ENCODE measurements at regions not wholly inside any gene's neighbourhood (a gene's known extent, or its start where the extent isn't known, plus 50 kb on each side); places are given as distances from the start of the nearest gene placed in this dataset.

- DNase-seq (ENCODE audit: low spot score), result no peak
These were observed 105.6 kb downstream of the GTPBP8 start for GRCh38 chr3:113096188-113096892.

DNA sequence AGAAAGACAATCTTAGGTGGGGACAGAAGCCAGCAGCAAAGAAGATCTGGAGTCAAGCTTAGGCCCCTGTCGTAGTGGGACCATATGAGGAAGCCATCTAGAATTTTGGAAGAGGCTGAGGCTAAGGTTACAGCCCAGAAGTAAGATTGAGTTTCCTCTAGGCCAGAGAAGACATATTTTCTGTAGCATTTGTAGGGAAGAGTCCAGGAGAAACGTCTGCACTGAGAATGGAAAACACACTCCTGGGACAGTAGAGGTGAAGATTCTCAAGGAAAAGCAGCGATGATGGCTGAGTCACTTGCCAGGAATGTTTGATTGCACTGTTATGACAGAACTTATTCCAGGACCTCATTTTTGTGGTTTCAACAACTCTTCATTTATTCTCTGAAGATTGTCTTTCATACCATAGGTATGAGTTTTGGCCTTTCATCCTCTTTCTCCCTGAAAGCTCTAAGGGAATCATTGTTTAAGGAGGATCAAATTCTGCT lies 107.2 kb downstream of the GTPBP8 start:
- DNase-seq (ENCODE audit: low spot score), result no peak

- no peak for DNase-seq (ENCODE audit: low spot score)
These were observed 109.3 kb downstream of the GTPBP8 start for GRCh38 chr3:113100063-113100462.

GRCh38 chr3:113103588-113103987 lies 107.8 kb upstream of the BOC start:
- DNase-seq (ENCODE audit: low spot score), result no peak

GRCh38 chr3:113104357-113105092 lies 106.8 kb upstream of the BOC start:
- DNase-seq (ENCODE audit: low spot score), result no peak

- DNase-seq (ENCODE audit: low spot score), result no peak
These were observed 106.3 kb upstream of the BOC start for GRCh38 chr3:113105093-113105449.

- DNase-seq (ENCODE audit: low spot score), result no peak
These were observed 105.2 kb upstream of the BOC start for GRCh38 chr3:113105966-113106660.

GRCh38 chr3:113110267-113110666 lies 101.1 kb upstream of the BOC start:
- DNase-seq (ENCODE audit: low spot score), result no peak

GRCh38 chr3:113111011-113111707 lies 100.2 kb upstream of the BOC start:
- DNase-seq (ENCODE audit: low spot score), result no peak

DNA sequence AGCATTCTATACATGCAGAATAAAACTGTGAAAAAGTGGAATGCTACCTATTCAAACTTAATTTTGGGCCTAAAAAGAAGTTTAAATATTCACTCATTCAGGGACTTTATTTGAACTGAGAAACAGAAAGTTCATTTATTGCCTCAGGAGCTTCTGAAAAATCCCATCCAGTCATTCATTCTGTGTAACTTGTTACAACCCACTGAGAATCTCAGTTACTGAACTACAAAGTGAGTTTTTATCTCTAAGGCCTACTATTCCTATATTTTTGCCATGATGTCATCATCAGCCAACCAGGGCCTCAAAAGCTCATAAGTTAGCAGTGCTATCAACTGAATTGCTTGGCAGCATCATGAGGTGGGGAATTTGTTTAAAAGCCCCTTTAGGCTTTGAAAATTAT lies 98.0 kb upstream of the BOC start:
- DNase-seq (ENCODE audit: low spot score), result no peak

DNA sequence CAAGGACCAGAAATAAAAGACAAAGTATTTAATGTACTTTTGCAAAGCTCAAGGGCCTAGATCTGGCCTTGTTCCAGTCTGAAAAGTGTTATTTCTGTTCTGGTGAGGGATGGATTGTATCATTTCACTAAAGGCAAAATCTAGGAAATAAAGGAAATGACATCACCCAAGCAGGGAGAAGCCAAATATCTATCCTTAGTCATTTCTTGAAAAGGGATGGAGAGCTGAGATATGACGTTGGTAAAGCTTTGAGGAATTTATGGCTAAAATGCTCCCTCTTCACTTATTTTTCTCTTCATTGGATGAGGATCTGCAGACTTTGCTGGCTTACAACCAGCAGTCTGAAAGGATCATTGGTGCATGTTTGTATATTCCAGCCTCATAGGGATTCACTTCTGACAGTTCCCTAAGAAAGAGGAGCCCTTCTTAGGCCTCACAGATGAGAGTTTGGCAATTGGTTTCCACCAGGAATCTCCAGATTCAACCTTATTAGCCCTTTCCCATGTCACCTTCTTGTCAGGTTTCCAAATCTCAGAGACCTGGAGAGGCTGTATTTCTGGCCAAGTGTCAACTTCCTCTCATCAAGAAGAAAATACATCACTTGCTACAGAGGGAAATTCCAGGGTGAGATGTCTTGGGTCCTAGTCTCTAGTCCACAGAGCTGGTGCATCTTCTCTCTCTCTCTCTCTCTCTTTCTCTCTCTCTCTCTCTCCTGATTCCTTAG lies 93.7 kb upstream of the BOC start:
- no peak for DNase-seq (ENCODE audit: low spot score)

- DNase-seq (ENCODE audit: low spot score), result no peak
These were observed 93.0 kb upstream of the BOC start for GRCh38 chr3:113118336-113118735.

DNA sequence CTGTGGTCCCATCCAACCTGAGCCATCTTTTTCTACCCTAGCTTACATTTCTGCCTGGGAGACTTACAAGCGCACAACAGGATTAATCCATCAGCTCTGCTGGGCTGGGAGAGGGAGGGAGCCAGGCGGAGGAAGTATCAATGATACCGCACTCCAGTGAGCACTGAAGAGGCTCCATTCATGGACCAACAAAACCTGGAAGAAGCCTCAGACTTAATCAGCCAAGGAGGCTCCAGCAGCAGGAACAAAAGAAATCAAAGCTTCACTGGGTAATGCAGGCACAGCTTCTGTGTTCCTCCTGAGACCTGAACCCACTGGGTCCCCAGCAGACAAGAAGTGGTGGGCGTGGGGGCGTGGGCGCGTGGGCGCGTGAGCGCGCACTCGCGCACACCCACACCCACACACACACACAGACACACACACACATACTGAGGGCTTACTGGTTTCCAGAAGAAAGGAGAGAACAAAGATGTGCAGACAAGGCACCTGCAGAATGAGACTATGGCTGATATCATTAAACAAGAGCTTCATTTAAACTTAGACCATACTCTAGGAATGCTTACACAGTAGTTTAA lies 87.0 kb upstream of the BOC start:
- DNase-seq (ENCODE audit: low spot score), result no peak

GRCh38 chr3:113125951-113126350 lies 85.4 kb upstream of the BOC start:
- no peak for DNase-seq (ENCODE audit: low spot score)

- no peak for DNase-seq (ENCODE audit: low spot score)
These were observed 82.9 kb upstream of the BOC start for GRCh38 chr3:113128386-113129015.

DNA sequence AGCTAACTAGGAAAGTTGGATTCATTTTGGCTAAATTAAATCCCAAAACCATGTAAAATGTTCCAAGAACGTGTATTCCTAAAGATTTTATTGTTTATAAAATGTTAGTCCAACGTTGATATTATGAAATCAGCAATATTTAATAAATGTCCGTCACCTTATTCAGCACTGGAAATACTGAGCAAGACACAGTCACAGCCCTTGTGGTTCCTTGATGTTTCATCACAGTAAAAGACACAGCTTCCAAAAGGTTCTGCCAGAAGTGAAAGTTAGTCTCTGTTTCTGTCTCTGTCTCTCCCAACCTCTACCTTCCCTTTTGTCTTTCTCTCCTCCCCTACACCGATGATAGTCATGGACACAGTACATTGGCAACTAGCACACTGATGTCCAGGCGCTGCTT lies 82.2 kb upstream of the BOC start:
- DNase-seq (ENCODE audit: low spot score), result no peak

- peak; percentile 74 for DNase-seq (ENCODE audit: low spot score)
These were observed 78.8 kb upstream of the BOC start for GRCh38 chr3:113132571-113132996.

DNA sequence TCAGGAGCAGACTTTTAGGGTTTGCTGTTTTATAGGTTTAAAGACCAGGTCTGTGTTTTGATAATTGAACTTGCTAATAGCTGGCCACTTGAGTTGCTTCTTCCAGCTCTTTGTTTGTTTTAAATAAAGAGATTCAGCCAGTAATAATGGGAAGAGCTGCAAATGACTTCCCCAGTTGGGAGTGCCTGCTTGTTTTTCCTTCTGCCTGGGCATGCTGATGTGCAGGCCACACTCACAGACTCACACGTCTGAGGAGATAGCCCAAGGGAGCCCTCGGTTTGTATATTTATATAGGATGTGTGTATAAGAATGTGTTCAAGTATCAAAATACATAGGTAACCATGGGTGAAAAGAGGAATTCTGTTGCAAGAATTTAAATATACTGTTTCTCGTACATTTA lies 78.2 kb upstream of the BOC start:
- no peak for DNase-seq (ENCODE audit: low spot score)

DNA sequence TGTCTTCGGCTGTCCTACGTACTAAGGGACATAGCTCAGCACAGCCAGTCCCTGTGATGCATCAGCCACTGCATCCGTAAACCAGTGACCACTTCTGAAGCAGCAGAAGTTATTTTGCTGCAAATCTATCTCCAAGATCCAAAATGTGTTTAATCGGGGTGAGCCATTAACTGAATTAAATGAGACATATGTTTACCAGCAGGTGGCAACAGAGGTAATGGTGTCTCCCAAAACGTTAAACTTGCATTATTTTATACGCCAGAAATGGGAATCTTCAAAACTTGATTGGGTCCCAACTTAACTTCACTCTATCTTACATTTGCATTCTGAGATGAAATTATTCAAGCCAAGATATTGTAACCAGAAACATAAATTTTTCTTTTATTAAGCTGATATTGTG lies 75.3 kb upstream of the BOC start:
- DNase-seq (ENCODE audit: low spot score), result peak; percentile 23

GRCh38 chr3:113136544-113136943 lies 74.8 kb upstream of the BOC start:
- DNase-seq (ENCODE audit: low spot score), result no peak
